ENCODE measurements at regions not wholly inside any gene's neighbourhood (a gene's known extent, or its start where the extent isn't known, plus 50 kb on each side); places are given as distances from the start of the nearest gene placed in this dataset.

DNA sequence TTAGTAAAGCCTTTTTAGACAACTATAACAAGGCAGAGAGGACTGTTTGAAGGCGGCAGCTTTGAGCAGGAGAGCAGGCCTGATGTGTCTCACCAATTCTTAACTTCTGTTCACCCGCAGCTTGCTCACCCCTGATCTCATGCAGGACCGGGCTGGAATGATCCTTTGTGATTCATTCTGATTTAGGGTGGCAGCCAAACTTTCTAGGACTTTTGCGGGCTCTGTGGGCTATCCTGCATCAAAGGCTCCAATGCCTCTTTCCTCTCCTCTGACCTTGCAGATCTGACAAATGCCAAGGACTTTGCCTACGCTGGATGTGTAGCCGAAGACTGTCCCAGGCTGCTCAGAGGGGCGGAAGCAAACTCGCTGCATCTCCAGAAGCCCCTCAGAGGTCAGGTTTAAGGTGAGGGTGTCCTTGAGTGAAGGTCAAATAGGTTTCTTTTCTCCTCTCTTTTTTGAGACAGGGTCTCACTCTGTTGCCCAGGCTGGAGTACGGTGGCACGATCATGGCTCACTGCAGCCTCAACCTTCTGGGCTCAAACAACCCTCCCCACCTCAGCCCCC is 72.3 kb downstream of the VEGFA start:
- no peak for TF ChIP-seq CTCF (IDR thresholded peaks at IDR 0.05; ENCODE audit: unreplicated experiment)
- Mint-ChIP-seq H3K4me3 (no peak overlapping the region), H3K27me3 (ENCODE audit: low read depth) (no peaks in the 10 kb centered on the region), H3K4me1 (peaks cover 15% of the 10 kb centered on the region), H3K27ac (no peak overlapping the region), H3K9me3 (no peaks in the 10 kb centered on the region), H3K36me3 (no peaks in the 10 kb centered on the region)
- DNase-seq (ENCODE audit: low spot score in 2 of 2, unreplicated experiment in 2 of 2), result no peak

GRCh38 chr6:43840490-43841218 is 70.6 kb downstream of the VEGFA start:
- H3K4me3 Mint-ChIP-seq, result no peak overlapping the region

DNA sequence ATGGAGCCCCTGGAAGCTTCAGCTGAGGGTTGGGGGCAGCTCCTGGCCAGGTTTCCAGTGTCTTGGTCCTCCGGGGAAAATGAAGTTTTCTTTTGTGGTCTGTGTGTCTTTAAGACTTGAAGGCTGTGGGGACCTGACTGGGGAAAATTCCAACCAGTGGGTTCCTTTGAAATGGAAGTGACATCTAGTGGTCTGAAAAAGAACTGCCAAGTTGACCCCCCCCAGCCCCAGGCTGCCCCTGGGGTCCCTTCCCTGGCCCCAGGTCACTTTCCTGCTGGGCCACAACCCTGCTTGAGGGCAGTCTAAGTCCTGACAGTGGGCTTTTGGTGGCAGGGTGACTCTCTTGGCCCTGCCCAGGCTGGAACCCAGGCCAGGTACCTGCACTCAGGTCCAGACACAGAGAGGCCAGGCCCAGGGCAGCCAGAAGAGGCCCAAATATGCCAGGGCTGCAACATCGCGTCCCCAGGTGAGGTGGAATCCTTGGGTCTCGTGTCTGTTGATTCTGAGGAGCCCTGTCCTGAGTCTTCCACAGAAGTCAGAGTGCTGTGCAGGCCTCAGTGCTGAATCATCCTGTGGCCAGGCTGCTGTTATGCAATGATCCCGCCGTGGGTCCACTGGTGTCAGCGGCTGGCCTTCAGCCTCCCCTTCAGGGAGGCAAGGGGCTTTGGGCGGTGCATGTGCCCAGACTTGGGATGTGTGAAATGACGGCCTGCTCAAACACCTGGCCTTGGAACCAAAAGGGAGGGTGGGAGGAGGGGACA is 68.4 kb downstream of the VEGFA start:
- Mint-ChIP-seq H3K9me3 (no peaks in the 10 kb centered on the region), H3K27me3 (ENCODE audit: low read depth) (no peaks in the 10 kb centered on the region), H3K4me1 (peaks cover 19% of the 10 kb centered on the region), H3K27ac (peak overlapping the region; percentile 47), H3K36me3 (no peaks in the 10 kb centered on the region), H3K4me3 (peak overlapping the region; percentile 42)
- peak; percentile 76 for TF ChIP-seq CTCF (IDR thresholded peaks at IDR 0.05; ENCODE audit: unreplicated experiment)
- peak in 1 of 2 experiments; percentile 48 for DNase-seq (ENCODE audit: low spot score in 2 of 2, unreplicated experiment in 2 of 2)

More at GRCh38 chr6:43840490-43841218, 70.6 kb downstream of the VEGFA start:
- no peak for TF ChIP-seq CTCF (IDR thresholded peaks at IDR 0.05; ENCODE audit: unreplicated experiment)
- Mint-ChIP-seq H3K9me3 (no peaks in the 10 kb centered on the region), H3K36me3 (no peaks in the 10 kb centered on the region), H3K27ac (no peak overlapping the region), H3K27me3 (ENCODE audit: low read depth) (no peaks in the 10 kb centered on the region), H3K4me1 (peaks cover 19% of the 10 kb centered on the region)
- no peak for DNase-seq (ENCODE audit: low spot score in 2 of 2, unreplicated experiment in 2 of 2)

GRCh38 chr6:43837507-43837906 is 67.5 kb downstream of the VEGFA start:
- Mint-ChIP-seq H3K4me1 (peaks cover 25% of the 10 kb centered on the region), H3K27me3 (ENCODE audit: low read depth) (no peaks in the 10 kb centered on the region), H3K9me3 (no peaks in the 10 kb centered on the region), H3K27ac (no peak overlapping the region), H3K36me3 (no peaks in the 10 kb centered on the region), H3K4me3 (no peak overlapping the region)
- TF ChIP-seq CTCF (IDR thresholded peaks at IDR 0.05; ENCODE audit: unreplicated experiment), result no peak
- no peak for DNase-seq (ENCODE audit: low spot score in 2 of 2, unreplicated experiment in 2 of 2)

DNA sequence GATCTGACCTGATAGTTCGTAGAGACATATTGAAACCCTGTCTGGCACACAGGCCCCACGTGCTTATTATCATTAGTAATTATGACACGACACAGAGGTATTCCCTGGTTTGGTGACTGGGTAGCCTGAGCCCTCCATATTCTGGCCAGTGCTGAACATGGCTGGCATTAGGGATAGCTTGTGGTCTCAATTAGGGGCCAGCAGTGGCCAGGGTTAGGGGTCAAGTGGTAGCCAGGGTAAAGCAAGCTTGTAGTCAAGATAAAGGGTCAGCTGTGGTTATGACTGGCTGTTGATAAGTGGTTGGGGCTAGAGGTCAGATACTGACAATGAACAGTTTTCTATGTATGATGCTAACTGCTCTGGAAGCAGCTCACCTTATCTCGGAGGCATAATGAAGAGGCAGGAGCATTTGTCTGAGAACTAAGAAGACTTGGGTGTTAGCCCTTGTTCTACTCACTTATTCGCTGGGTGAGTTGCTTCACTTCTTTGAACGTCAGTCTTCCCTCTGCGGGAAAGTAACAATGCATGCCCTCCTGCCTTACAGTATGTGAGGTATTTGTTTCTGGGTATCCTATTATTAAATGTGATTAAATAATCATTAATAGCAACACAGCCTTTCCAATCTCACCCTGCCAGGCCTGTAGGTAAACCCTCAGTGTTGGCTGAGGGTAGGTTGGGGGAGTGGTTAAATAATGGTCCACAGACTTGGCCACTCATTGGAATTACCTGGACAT is 66.7 kb downstream of the VEGFA start:
- no peak overlapping the region for H3K27ac Mint-ChIP-seq
- no peak for TF ChIP-seq CTCF (IDR thresholded peaks at IDR 0.05; ENCODE audit: unreplicated experiment)
- H3K4me3 Mint-ChIP-seq, result no peak overlapping the region
- H3K36me3 Mint-ChIP-seq, result no peaks in the 10 kb centered on the region
- no peaks in the 10 kb centered on the region for H3K9me3 Mint-ChIP-seq
- H3K4me1 Mint-ChIP-seq, result peaks cover 29% of the 10 kb centered on the region
- no peak for DNase-seq (ENCODE audit: low spot score in 2 of 2, unreplicated experiment in 2 of 2)
- peaks cover under 1% of the 10 kb centered on the region for H3K27me3 Mint-ChIP-seq (ENCODE audit: low read depth)
